ENCODE measurements at regions not wholly inside any gene's neighbourhood (a gene's known extent, or its start where the extent isn't known, plus 50 kb on each side); places are given as distances from the start of the nearest gene placed in this dataset.

DNA sequence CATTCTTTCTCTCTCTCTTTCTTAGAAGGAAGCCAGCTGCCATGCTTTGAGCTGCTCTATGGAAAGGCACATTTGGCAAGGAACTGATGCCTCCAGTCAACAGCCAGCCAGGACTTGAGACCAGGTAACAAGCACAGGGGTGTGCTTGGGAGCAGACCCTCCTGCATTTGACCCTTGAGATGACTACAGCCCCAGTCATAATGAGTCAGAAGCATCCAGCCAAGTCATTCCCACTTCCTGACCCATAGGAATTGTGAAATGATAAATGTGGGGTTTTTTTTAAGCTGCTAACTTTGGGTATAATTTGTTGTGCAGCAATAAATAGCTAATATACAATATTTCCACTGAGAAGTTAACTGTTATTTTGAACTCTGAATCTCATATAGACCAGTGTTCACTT is 446.9 kb downstream of the GRXCR1 start:
- H3K36me3 ChIP-seq = no peaks in the 10 kb centered on the region
- no peaks in the 10 kb centered on the region for H3K9me3 ChIP-seq
- H3K27me3 ChIP-seq = no peaks in the 10 kb centered on the region
- DNase-seq (ENCODE audit: low spot score in 2 of 2) = no peak
- no peak overlapping the region for H3K4me3 ChIP-seq
- H3K27ac ChIP-seq = no peak overlapping the region
- TF ChIP-seq CTCF (IDR thresholded peaks at IDR 0.05) (no peak), POLR2A (IDR thresholded peaks at IDR 0.05) (no peak), EP300 (IDR thresholded peaks at IDR 0.05) (no peak)
- no peaks in the 10 kb centered on the region for H3K4me1 ChIP-seq

DNA sequence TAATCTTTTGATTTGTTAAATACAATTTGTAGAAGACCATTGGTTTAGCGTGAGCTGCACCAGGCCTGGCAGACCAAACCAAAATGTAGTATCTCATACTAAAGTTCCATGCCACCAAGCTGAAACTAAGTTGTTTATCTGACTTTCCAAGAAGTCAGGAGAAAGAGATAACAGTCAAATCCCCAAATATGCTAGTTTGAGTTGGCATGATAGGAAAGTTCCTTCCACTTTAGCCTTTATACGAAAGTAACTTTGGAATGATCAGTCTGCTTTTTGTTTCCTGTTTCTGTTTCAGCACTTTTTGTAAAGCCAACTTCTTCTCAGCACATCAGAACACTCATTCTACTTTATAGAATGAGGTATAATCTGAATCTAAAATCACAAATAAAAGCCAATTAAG is 449.2 kb downstream of the GRXCR1 start:
- Histone ChIP-seq H3K4me3 (no peak overlapping the region), H3K4me1 (no peaks in the 10 kb centered on the region), H3K36me3 (no peaks in the 10 kb centered on the region), H3K9me3 (no peaks in the 10 kb centered on the region), H3K27ac (no peak overlapping the region), H3K27me3 (no peaks in the 10 kb centered on the region)
- no peak for DNase-seq (ENCODE audit: low spot score in 2 of 2)
- TF ChIP-seq CTCF (IDR thresholded peaks at IDR 0.05) (no peak), EP300 (IDR thresholded peaks at IDR 0.05) (no peak), POLR2A (IDR thresholded peaks at IDR 0.05) (no peak)
- 68 to 82% methylated on average over 2 of the region's 2 CpGs for WGBS, 2 donors

- DNase-seq (ENCODE audit: low spot score in 2 of 2) = no peak
Measured at GRCh38 chr4:43343298-43343697, 450.8 kb downstream of the GRXCR1 start.

GRCh38 chr4:43345323-43345925 is 452.9 kb downstream of the GRXCR1 start:
- Histone ChIP-seq H3K27ac (no peak overlapping the region), H3K36me3 (no peaks in the 10 kb centered on the region), H3K27me3 (no peaks in the 10 kb centered on the region), H3K9me3 (no peaks in the 10 kb centered on the region), H3K4me3 (no peak overlapping the region), H3K4me1 (no peaks in the 10 kb centered on the region)
- WGBS, 2 donors = 79 to 80% methylated on average over 3 of the region's 3 CpGs
- DNase-seq (ENCODE audit: low spot score in 2 of 2) = no peak
- TF ChIP-seq POLR2A (IDR thresholded peaks at IDR 0.05) (no peak), EP300 (IDR thresholded peaks at IDR 0.05) (no peak), CTCF (IDR thresholded peaks at IDR 0.05) (no peak)

More at GRCh38 chr4:43343298-43343697, 450.8 kb downstream of the GRXCR1 start:
- no peaks in the 10 kb centered on the region for H3K36me3 ChIP-seq
- no peak overlapping the region for H3K27ac ChIP-seq
- no peaks in the 10 kb centered on the region for H3K9me3 ChIP-seq
- no peak for TF ChIP-seq POLR2A (IDR thresholded peaks at IDR 0.05)
- TF ChIP-seq CTCF (IDR thresholded peaks at IDR 0.05) = no peak
- no peak for TF ChIP-seq EP300 (IDR thresholded peaks at IDR 0.05)
- H3K4me3 ChIP-seq = no peak overlapping the region
- no peaks in the 10 kb centered on the region for H3K4me1 ChIP-seq
- no peaks in the 10 kb centered on the region for H3K27me3 ChIP-seq

GRCh38 chr4:43348591-43348990 is 456.1 kb downstream of the GRXCR1 start:
- DNase-seq (ENCODE audit: low spot score in 2 of 2) = no peak
- Histone ChIP-seq H3K4me1 (no peaks in the 10 kb centered on the region), H3K9me3 (no peaks in the 10 kb centered on the region), H3K27ac (no peak overlapping the region), H3K4me3 (no peak overlapping the region), H3K27me3 (no peaks in the 10 kb centered on the region), H3K36me3 (no peaks in the 10 kb centered on the region)
- TF ChIP-seq EP300 (IDR thresholded peaks at IDR 0.05) (no peak), CTCF (IDR thresholded peaks at IDR 0.05) (no peak), POLR2A (IDR thresholded peaks at IDR 0.05) (no peak)
- 75 to 85% methylated on average over 2 of the region's 2 CpGs for WGBS, 2 donors
